ENCODE measurements at regions not wholly inside any gene's neighbourhood (a gene's known extent, or its start where the extent isn't known, plus 50 kb on each side); places are given as distances from the start of the nearest gene placed in this dataset.

DNA sequence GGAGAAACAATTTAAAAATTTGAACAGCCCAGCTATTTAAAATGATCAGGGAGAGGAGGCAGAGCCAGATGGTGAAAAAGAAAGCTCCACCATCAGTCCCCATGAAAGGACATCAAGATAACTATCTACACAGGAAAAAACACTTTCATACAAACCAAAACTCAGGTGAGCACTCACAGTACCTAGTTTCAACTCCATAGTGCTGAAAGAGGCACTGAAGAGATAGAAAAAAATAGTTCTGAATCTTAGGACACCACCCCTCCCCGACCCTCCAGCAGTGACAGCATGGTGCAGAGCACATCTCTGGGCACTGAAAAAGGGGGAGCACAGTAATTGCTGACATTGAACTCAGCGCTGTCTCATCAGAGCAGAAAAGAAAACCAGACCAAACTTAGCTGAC, 732.9 kb downstream of the CETN3 start:
- no peak for DNase-seq (ENCODE audit: low read depth in 1 of 2, low spot score in 1 of 2)
- TF ChIP-seq, protein P1, sequence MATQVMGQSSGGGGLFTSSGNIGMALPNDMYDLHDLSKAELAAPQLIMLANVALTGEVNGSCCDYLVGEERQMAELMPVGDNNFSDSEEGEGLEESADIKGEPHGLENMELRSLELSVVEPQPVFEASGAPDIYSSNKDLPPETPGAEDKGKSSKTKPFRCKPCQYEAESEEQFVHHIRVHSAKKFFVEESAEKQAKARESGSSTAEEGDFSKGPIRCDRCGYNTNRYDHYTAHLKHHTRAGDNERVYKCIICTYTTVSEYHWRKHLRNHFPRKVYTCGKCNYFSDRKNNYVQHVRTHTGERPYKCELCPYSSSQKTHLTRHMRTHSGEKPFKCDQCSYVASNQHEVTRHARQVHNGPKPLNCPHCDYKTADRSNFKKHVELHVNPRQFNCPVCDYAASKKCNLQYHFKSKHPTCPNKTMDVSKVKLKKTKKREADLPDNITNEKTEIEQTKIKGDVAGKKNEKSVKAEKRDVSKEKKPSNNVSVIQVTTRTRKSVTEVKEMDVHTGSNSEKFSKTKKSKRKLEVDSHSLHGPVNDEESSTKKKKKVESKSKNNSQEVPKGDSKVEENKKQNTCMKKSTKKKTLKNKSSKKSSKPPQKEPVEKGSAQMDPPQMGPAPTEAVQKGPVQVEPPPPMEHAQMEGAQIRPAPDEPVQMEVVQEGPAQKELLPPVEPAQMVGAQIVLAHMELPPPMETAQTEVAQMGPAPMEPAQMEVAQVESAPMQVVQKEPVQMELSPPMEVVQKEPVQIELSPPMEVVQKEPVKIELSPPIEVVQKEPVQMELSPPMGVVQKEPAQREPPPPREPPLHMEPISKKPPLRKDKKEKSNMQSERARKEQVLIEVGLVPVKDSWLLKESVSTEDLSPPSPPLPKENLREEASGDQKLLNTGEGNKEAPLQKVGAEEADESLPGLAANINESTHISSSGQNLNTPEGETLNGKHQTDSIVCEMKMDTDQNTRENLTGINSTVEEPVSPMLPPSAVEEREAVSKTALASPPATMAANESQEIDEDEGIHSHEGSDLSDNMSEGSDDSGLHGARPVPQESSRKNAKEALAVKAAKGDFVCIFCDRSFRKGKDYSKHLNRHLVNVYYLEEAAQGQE (IDR thresholded peaks at IDR 0.05; ENCODE audit: insufficient replicate concordance, low read depth): no peak
- no peak for TF ChIP-seq GABPA (IDR thresholded peaks at IDR 0.05; ENCODE audit: low read depth)
- TF ChIP-seq, protein P2, sequence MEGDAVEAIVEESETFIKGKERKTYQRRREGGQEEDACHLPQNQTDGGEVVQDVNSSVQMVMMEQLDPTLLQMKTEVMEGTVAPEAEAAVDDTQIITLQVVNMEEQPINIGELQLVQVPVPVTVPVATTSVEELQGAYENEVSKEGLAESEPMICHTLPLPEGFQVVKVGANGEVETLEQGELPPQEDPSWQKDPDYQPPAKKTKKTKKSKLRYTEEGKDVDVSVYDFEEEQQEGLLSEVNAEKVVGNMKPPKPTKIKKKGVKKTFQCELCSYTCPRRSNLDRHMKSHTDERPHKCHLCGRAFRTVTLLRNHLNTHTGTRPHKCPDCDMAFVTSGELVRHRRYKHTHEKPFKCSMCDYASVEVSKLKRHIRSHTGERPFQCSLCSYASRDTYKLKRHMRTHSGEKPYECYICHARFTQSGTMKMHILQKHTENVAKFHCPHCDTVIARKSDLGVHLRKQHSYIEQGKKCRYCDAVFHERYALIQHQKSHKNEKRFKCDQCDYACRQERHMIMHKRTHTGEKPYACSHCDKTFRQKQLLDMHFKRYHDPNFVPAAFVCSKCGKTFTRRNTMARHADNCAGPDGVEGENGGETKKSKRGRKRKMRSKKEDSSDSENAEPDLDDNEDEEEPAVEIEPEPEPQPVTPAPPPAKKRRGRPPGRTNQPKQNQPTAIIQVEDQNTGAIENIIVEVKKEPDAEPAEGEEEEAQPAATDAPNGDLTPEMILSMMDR (IDR thresholded peaks at IDR 0.05; ENCODE audit: insufficient read depth, low read length): no peak
- no peak for TF ChIP-seq POLR2AphosphoS5 (IDR thresholded peaks at IDR 0.05; ENCODE audit: low read depth)
- TF ChIP-seq SPI1 (IDR thresholded peaks at IDR 0.05; ENCODE audit: borderline replicate concordance, low read depth): no peak
- Histone ChIP-seq H3K27me3 (ENCODE audit: insufficient read depth, poor library complexity, severe bottlenecking) (no peaks in the 10 kb centered on the region), H3K4me3 (replicated peaks; ENCODE audit: insufficient read depth, low read length) (no peak overlapping the region), H3K27ac (replicated peaks) (no peak overlapping the region)

- H3K27me3 ChIP-seq (ENCODE audit: insufficient read depth, poor library complexity, severe bottlenecking): no peaks in the 10 kb centered on the region
- H3K27ac ChIP-seq (replicated peaks): no peak overlapping the region
- TF ChIP-seq, protein P2 (IDR thresholded peaks at IDR 0.05; ENCODE audit: insufficient read depth, low read length): no peak
- no peak for TF ChIP-seq GABPA (IDR thresholded peaks at IDR 0.05; ENCODE audit: low read depth)
- TF ChIP-seq SPI1 (IDR thresholded peaks at IDR 0.05; ENCODE audit: borderline replicate concordance, low read depth): no peak
- TF ChIP-seq, protein P1 (IDR thresholded peaks at IDR 0.05; ENCODE audit: insufficient replicate concordance, low read depth): no peak
- TF ChIP-seq POLR2AphosphoS5 (IDR thresholded peaks at IDR 0.05; ENCODE audit: low read depth): no peak
- H3K4me3 ChIP-seq (replicated peaks; ENCODE audit: insufficient read depth, low read length): no peak overlapping the region
- no peak for DNase-seq (ENCODE audit: low read depth in 1 of 2, low spot score in 1 of 2)
Observed at GRCh38 chr5:89673019-89673418, 736.5 kb downstream of the CETN3 start.

DNA sequence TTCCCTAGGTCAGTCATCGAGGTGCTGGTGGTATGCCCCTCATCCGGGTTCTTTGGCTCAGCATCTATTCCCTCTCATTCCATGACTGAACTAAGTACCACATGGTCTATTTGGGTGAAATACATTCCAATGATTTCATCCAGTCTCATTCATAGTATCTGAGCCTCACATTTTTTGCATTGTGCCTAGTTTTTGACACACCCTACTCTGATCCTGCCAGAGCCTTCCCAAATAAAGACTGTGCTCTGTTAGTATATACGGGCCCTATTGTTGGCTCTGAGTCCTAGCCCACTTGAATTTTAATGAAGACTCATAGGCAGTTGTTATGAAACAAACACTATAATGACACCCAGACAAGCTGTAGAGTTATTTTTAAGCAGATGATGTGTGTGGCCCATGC, 740.7 kb downstream of the CETN3 start:
- Histone ChIP-seq H3K4me3 (replicated peaks; ENCODE audit: insufficient read depth, low read length) (no peak overlapping the region), H3K27ac (replicated peaks) (no peak overlapping the region), H3K27me3 (ENCODE audit: insufficient read depth, poor library complexity, severe bottlenecking) (no peaks in the 10 kb centered on the region)
- DNase-seq (ENCODE audit: low read depth in 1 of 2, low spot score in 1 of 2): no peak
- TF ChIP-seq POLR2AphosphoS5 (IDR thresholded peaks at IDR 0.05; ENCODE audit: low read depth): no peak

GRCh38 chr5:89662499-89662898, 747.1 kb downstream of the CETN3 start:
- Histone ChIP-seq H3K27ac (replicated peaks) (no peak overlapping the region), H3K27me3 (ENCODE audit: insufficient read depth, poor library complexity, severe bottlenecking) (no peaks in the 10 kb centered on the region), H3K4me3 (replicated peaks; ENCODE audit: insufficient read depth, low read length) (no peak overlapping the region)
- DNase-seq (ENCODE audit: low read depth in 1 of 2, low spot score in 1 of 2): no peak
- TF ChIP-seq, protein P2 (IDR thresholded peaks at IDR 0.05; ENCODE audit: insufficient read depth, low read length): no peak
- TF ChIP-seq GABPA (IDR thresholded peaks at IDR 0.05; ENCODE audit: low read depth): no peak
- TF ChIP-seq SPI1 (IDR thresholded peaks at IDR 0.05; ENCODE audit: borderline replicate concordance, low read depth): no peak
- TF ChIP-seq, protein P1 (IDR thresholded peaks at IDR 0.05; ENCODE audit: insufficient replicate concordance, low read depth): no peak
- TF ChIP-seq POLR2AphosphoS5 (IDR thresholded peaks at IDR 0.05; ENCODE audit: low read depth): no peak
